HL-60 (cell line): ENCODE measurements at regions not wholly inside any gene's neighbourhood (a gene's known extent, or its start where the extent isn't known, plus 50 kb on each side); places are given as distances from the start of the nearest gene placed in this dataset.

Experiments used
- DNase-seq, 2 experiments: peaks; one replicate each; pipeline ENCODE4 v3.0.0-alpha.2; 2010 to 2020; ENCODE audit warnings: low read depth in 1 of 2, low spot score in 1 of 2
- H3K27ac ChIP-seq: fragments of 250-450 bp; sonication (Bioruptor Pico); replicated peaks from 2 replicates; pipeline ENCODE4 v1.5.1; 2020; ENCODE audit warnings: mild to moderate bottlenecking, moderate library complexity
- H3K27me3 ChIP-seq: fragments of 250-450 bp; sonication (Bioruptor Pico); 2 replicates; pipeline ENCODE4 v1.5.1; 2021; ENCODE audit warnings: mild to moderate bottlenecking, moderate library complexity; ENCODE audit not compliant: insufficient read depth, poor library complexity, severe bottlenecking
- H3K4me3 ChIP-seq: replicated peaks from 2 replicates; pipeline ENCODE4 v1.5.1; 2011; ENCODE audit warnings: mild to moderate bottlenecking, control low read depth, low read length; ENCODE audit not compliant: insufficient read depth
- CTCF ChIP-seq: IDR thresholded peaks from one replicate; pipeline ENCODE4 v1.5.1; 2011; ENCODE audit warnings: low read length, control low read depth, inconsistent platforms; ENCODE audit not compliant: insufficient read depth
- GABPA ChIP-seq: IDR thresholded peaks from 2 replicates; pipeline ENCODE4 v1.6.1; 2012; ENCODE audit warnings: low read depth
- POLR2AphosphoS5 ChIP-seq: IDR thresholded peaks from 2 replicates; pipeline ENCODE4 v1.6.1; 2012; ENCODE audit warnings: low read depth
- REST ChIP-seq: IDR thresholded peaks from 2 replicates; pipeline ENCODE4 v1.6.1; 2012; ENCODE audit warnings: low read depth; ENCODE audit not compliant: insufficient replicate concordance
- SPI1 ChIP-seq: IDR thresholded peaks from 2 replicates; pipeline ENCODE4 v1.6.1; 2012; ENCODE audit warnings: low read depth, mild to moderate bottlenecking, borderline replicate concordance

GRCh38 chr5:54912021-54912420 is 73.4 kb downstream of the ESM1 start:
- Histone ChIP-seq H3K4me3 (no peak overlapping the region), H3K27ac (no peak overlapping the region), H3K27me3 (no peaks in the 10 kb centered on the region)
- TF ChIP-seq POLR2AphosphoS5 (no peak), CTCF (no peak), GABPA (no peak), SPI1 (no peak), REST (no peak)
- no peak for DNase-seq

- no peaks in the 10 kb centered on the region for H3K27me3 ChIP-seq
- TF ChIP-seq CTCF: no peak
- no peak for TF ChIP-seq SPI1
- no peak for TF ChIP-seq REST
- TF ChIP-seq GABPA: no peak
- TF ChIP-seq POLR2AphosphoS5: no peak
- H3K27ac ChIP-seq: no peak overlapping the region
- no peak for DNase-seq
- H3K4me3 ChIP-seq: no peak overlapping the region
Measured at GRCh38 chr5:54909911-54910870, 75.2 kb downstream of the ESM1 start.

- Histone ChIP-seq H3K4me3 (no peak overlapping the region), H3K27me3 (no peaks in the 10 kb centered on the region), H3K27ac (no peak overlapping the region)
- DNase-seq: no peak
- TF ChIP-seq REST (no peak), SPI1 (no peak), GABPA (no peak), CTCF (no peak), POLR2AphosphoS5 (no peak)
Measured at GRCh38 chr5:54908774-54909525, 76.4 kb downstream of the ESM1 start.
